Endodermal cell (in vitro differentiated cells): ENCODE measurements at regions not wholly inside any gene's neighbourhood (a gene's known extent, or its start where the extent isn't known, plus 50 kb on each side); places are given as distances from the start of the nearest gene placed in this dataset.

Experiments used
- DNase-seq: peaks from one replicate; pipeline ENCODE4 v3.0.0-alpha.2; 2017
- H3K27ac ChIP-seq: 2 replicates; pipeline ENCODE4 v1.5.1; 2013; ENCODE audit warnings: mild to moderate bottlenecking, low read depth, low read length, moderate library complexity
- H3K27me3 ChIP-seq: 2 replicates; pipeline ENCODE4 v1.6.1; 2013; ENCODE audit warnings: mild to moderate bottlenecking, low read length, moderate library complexity; ENCODE audit not compliant: insufficient read depth, control insufficient read depth, poor library complexity, severe bottlenecking
- H3K36me3 ChIP-seq: 2 replicates; pipeline ENCODE4 v1.7.0; 2013; ENCODE audit warnings: mild to moderate bottlenecking, low read length, moderate library complexity; ENCODE audit not compliant: control insufficient read depth, insufficient read depth
- H3K4me1 ChIP-seq: one replicate; pipeline ENCODE4 v1.7.0; 2013; ENCODE audit warnings: low read length; ENCODE audit not compliant: control insufficient read depth, insufficient read depth
- H3K4me3 ChIP-seq: 2 replicates; pipeline ENCODE4 v1.5.1; 2013; ENCODE audit warnings: mild to moderate bottlenecking, low read length, moderate library complexity
- H3K9ac ChIP-seq: 2 replicates; pipeline ENCODE4 v1.6.1; 2013; ENCODE audit warnings: mild to moderate bottlenecking, low read length, moderate library complexity; ENCODE audit not compliant: poor library complexity, severe bottlenecking; ENCODE audit errors: extremely low read depth
- H3K9me3 ChIP-seq: 2 replicates; pipeline ENCODE4 v1.6.1; 2013; ENCODE audit warnings: mild to moderate bottlenecking, low read length, moderate library complexity; ENCODE audit not compliant: control insufficient read depth
- H3K27ac Mint-ChIP-seq: 2 replicates; pipeline ENCODE4 v1.8.0; 2020; ENCODE audit warnings: mixed read lengths
- H3K27me3 Mint-ChIP-seq: 2 replicates; pipeline ENCODE4 v1.8.0; 2021; ENCODE audit warnings: mild to moderate bottlenecking, mixed read lengths; ENCODE audit not compliant: insufficient read depth
- H3K36me3 Mint-ChIP-seq: 2 replicates; pipeline ENCODE4 v1.8.0; 2020; ENCODE audit warnings: low read depth, mixed read lengths
- H3K4me1 Mint-ChIP-seq: 2 replicates; pipeline ENCODE4 v1.8.0; 2020; ENCODE audit warnings: mixed read lengths
- H3K4me3 Mint-ChIP-seq: 2 replicates; pipeline ENCODE4 v1.8.0; 2020; ENCODE audit warnings: mild to moderate bottlenecking, moderate library complexity, mixed read lengths
- H3K9me3 Mint-ChIP-seq: 2 replicates; pipeline ENCODE4 v1.8.0; 2020; ENCODE audit warnings: mild to moderate bottlenecking, mixed read lengths
- WGBS, 2 experiments: methylation state at CpG; one replicate each; pipeline versions ENCODE4 v1.1.5 to v1.1.7; 2013; ENCODE audit warnings: missing lambda C conversion rate in 2 of 2, mixed read lengths in 1 of 2; ENCODE audit not compliant: insufficient coverage in 1 of 2, insufficient read length in 1 of 2; 5-methylcytosine and 5-hydroxymethylcytosine counted together
- TF ChIP-seq, protein P1 (sequence below): fragments of 200-600 bp; sonication (generic); conservative IDR thresholded peaks from 2 replicates; pipeline ENCODE4 v1.5.0; 2021; ENCODE audit warnings: antibody characterized with exemption, mild to moderate bottlenecking

DNA sequence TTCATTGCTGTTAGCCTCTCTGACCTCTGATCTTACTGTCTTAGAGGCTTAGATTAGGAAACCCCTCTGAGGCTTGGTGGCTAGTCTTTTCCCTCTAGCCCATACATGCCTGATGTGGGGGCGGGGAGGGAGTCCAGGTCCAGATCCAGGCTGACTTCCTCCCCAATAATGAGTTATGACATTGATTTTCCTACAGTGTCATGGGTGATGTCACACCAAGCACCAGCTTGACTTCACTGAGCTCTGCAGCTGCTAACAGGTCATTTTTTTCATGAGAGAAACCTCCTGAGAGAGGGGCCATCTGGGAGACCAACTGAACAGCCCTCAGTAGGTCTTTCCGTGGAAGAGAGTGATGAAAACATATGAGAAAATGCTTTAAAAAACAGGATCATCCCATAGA is 180.2 kb upstream of the N4BP1 start:
- Mint-ChIP-seq H3K4me3 (no peak overlapping the region), H3K4me1 (peaks cover 5% of the 10 kb centered on the region), H3K9me3 (peaks cover 10% of the 10 kb centered on the region), H3K36me3 (no peaks in the 10 kb centered on the region), H3K27me3 (peaks cover 35% of the 10 kb centered on the region), H3K27ac (no peak overlapping the region)
- no peak for DNase-seq
- Histone ChIP-seq H3K4me3 (no peak overlapping the region), H3K27ac (no peak overlapping the region), H3K27me3 (peaks cover 9% of the 10 kb centered on the region), H3K36me3 (no peaks in the 10 kb centered on the region), H3K9ac (no peak overlapping the region), H3K4me1 (no peaks in the 10 kb centered on the region), H3K9me3 (peaks cover 26% of the 10 kb centered on the region)
- 78 to 100% methylated on average over 1 to 2 of the region's 2 CpGs for WGBS, 2 experiments
- TF ChIP-seq, protein P1, sequence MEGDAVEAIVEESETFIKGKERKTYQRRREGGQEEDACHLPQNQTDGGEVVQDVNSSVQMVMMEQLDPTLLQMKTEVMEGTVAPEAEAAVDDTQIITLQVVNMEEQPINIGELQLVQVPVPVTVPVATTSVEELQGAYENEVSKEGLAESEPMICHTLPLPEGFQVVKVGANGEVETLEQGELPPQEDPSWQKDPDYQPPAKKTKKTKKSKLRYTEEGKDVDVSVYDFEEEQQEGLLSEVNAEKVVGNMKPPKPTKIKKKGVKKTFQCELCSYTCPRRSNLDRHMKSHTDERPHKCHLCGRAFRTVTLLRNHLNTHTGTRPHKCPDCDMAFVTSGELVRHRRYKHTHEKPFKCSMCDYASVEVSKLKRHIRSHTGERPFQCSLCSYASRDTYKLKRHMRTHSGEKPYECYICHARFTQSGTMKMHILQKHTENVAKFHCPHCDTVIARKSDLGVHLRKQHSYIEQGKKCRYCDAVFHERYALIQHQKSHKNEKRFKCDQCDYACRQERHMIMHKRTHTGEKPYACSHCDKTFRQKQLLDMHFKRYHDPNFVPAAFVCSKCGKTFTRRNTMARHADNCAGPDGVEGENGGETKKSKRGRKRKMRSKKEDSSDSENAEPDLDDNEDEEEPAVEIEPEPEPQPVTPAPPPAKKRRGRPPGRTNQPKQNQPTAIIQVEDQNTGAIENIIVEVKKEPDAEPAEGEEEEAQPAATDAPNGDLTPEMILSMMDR = no peak

DNA sequence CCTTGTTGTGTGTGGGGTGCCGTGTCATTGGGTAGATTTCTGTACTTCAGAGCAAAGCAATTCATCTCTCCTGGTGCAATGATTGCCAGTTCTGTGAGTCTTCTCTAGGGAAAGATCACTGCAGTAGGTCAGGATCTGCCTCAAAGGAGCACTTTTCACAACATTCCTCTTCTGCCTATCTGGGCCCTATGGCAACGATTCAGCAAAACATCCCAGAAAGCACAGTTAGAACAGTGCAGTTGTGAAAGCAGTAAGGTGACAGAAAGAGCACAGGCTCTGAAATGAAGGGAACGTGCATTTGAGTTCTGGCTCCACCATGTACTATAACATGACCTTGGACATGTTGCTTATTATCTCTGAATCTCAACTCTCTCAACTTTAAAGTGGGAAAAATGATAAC is 178.5 kb upstream of the N4BP1 start:
- 83 to 89% methylated on average over 2 to 3 of the region's 3 CpGs for WGBS, 2 experiments
- H3K9me3 ChIP-seq = peaks cover 20% of the 10 kb centered on the region
- H3K9ac ChIP-seq = no peak overlapping the region
- TF ChIP-seq, protein P1 = no peak
- peaks cover 3% of the 10 kb centered on the region for H3K27me3 ChIP-seq
- no peaks in the 10 kb centered on the region for H3K36me3 ChIP-seq
- no peaks in the 10 kb centered on the region for H3K4me1 ChIP-seq
- Mint-ChIP-seq H3K9me3 (peaks cover 12% of the 10 kb centered on the region), H3K27me3 (peaks cover 30% of the 10 kb centered on the region), H3K4me1 (peaks cover 5% of the 10 kb centered on the region), H3K27ac (no peak overlapping the region), H3K4me3 (no peak overlapping the region), H3K36me3 (no peaks in the 10 kb centered on the region)
- no peak overlapping the region for H3K4me3 ChIP-seq
- H3K27ac ChIP-seq = no peak overlapping the region
- no peak for DNase-seq

DNA sequence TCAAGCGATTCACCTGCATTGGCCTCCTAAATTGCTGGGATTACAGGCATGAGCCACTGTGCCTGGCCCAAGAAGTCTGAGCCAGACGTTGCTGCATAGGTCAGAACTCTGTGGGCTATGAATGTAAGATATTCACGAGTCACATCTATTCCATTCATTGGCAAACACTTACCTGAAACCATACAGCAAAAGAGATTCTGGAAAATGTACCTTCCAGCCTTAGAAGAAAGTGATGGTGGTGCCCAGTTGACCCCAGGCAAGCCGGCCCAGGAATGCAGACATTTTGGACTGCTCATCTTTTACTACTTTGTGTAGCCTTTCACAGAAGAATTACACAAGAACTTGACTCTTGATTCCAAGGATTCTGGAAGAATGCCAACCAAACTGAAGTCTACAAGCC is 135.6 kb upstream of the N4BP1 start:
- no peaks in the 10 kb centered on the region for H3K27me3 ChIP-seq
- WGBS, 2 experiments = 84 to 100% methylated on average over 2 to 4 of the region's 4 CpGs
- Mint-ChIP-seq H3K27ac (no peak overlapping the region), H3K27me3 (no peaks in the 10 kb centered on the region), H3K9me3 (peaks cover 7% of the 10 kb centered on the region), H3K4me1 (no peaks in the 10 kb centered on the region), H3K36me3 (no peaks in the 10 kb centered on the region), H3K4me3 (no peak overlapping the region)
- DNase-seq = no peak
- no peaks in the 10 kb centered on the region for H3K4me1 ChIP-seq
- no peaks in the 10 kb centered on the region for H3K9me3 ChIP-seq
- H3K9ac ChIP-seq = no peak overlapping the region
- no peak overlapping the region for H3K4me3 ChIP-seq
- no peak overlapping the region for H3K27ac ChIP-seq
- TF ChIP-seq, protein P1 = no peak
- no peaks in the 10 kb centered on the region for H3K36me3 ChIP-seq
